A549 (cell line): ENCODE measurements at regions not wholly inside any gene's neighbourhood (a gene's known extent, or its start where the extent isn't known, plus 50 kb on each side); places are given as distances from the start of the nearest gene placed in this dataset.

Experiments
- JUNB ChIP-seq: fragments of >200 bp; sonication (Bioruptor Twin); formaldehyde crosslinking; IDR thresholded peaks from 2 replicates; pipeline ENCODE4 v1.6.1; 2016
- MAZ ChIP-seq: fragments of 150-350 bp; IDR thresholded peaks from 2 replicates; pipeline ENCODE4 v1.6.1; 2014; ENCODE audit warnings: antibody characterized with exemption, low read depth, low read length, borderline replicate concordance
- POLR2A ChIP-seq: IDR thresholded peaks from 2 replicates; pipeline ENCODE4 v1.6.1; 2012; ENCODE audit warnings: mild to moderate bottlenecking, low read length
- TF ChIP-seq, protein P1 (sequence below): fragments of >200 bp; sonication (Bioruptor Twin); formaldehyde crosslinking; IDR thresholded peaks from 3 replicates; pipeline ENCODE4 v1.5.1; 2016

DNA sequence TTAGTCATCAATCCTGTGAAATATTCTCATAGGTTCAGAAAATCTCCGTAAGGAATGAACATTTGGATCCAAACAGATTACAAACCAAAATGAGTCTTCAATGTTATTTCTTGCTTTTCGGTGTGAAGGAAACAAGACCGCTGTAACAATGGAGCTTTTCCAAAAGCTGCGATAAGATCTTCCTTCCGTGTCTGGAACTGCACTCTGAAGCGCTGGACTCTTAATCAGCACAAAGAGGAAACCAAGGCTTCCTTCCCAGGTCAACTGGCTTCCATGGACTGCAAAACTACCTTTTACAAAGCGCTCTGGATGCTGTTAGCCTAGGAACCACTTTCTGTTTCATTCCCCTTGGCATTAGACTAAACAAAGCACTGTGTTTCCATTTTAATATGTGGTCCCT lies 137.9 kb upstream of the BASP1 start:
- no peak for TF ChIP-seq MAZ
- TF ChIP-seq, protein P1, sequence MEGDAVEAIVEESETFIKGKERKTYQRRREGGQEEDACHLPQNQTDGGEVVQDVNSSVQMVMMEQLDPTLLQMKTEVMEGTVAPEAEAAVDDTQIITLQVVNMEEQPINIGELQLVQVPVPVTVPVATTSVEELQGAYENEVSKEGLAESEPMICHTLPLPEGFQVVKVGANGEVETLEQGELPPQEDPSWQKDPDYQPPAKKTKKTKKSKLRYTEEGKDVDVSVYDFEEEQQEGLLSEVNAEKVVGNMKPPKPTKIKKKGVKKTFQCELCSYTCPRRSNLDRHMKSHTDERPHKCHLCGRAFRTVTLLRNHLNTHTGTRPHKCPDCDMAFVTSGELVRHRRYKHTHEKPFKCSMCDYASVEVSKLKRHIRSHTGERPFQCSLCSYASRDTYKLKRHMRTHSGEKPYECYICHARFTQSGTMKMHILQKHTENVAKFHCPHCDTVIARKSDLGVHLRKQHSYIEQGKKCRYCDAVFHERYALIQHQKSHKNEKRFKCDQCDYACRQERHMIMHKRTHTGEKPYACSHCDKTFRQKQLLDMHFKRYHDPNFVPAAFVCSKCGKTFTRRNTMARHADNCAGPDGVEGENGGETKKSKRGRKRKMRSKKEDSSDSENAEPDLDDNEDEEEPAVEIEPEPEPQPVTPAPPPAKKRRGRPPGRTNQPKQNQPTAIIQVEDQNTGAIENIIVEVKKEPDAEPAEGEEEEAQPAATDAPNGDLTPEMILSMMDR: no peak
- TF ChIP-seq POLR2A: no peak
- TF ChIP-seq JUNB: no peak
